Body of pancreas (tissue), 4 donors: ENCODE measurements at regions not wholly inside any gene's neighbourhood (a gene's known extent, or its start where the extent isn't known, plus 50 kb on each side); places are given as distances from the start of the nearest gene placed in this dataset.
"Not testable (repeated sequence)": the region's sequence is repeated elsewhere in the genome, so short reads cannot be mapped to it uniquely, and the experiment has no call there.

Experiments
- ATAC-seq: fragments of 150-250 bp; one replicate; pipeline ENCODE4 v1.9.1; 2016
- DNase-seq, 4 donors: peaks; one replicate each; pipeline ENCODE4 v3.0.0-alpha.2; 2019
- H3K27ac ChIP-seq, 4 donors: fragments of 200-600 bp; sonication (generic); 1 replicate in 3 of 4; 2 replicates in 1 of 4; pipeline versions ENCODE4 v1.5.1 to v1.6.1; 2016 to 2019; ENCODE audit warnings: mild to moderate bottlenecking in 1 of 4, mixed read lengths in 1 of 4, moderate library complexity in 1 of 4
- H3K27me3 ChIP-seq, 2 donors: fragments of 200-600 bp; sonication (generic); one replicate each; pipeline ENCODE4 v1.6.0; 2016; ENCODE audit warnings: mild to moderate bottlenecking in 1 of 2
- H3K36me3 ChIP-seq, 2 donors: fragments of 200-600 bp; sonication (generic); replicated peaks in 1 of 2; 2 replicates each; pipeline ENCODE4 v1.5.1; 2016; ENCODE audit warnings: low read depth in 2 of 2; ENCODE audit not compliant: insufficient read depth in 1 of 2
- H3K4me1 ChIP-seq: fragments of 200-600 bp; sonication (generic); one replicate; pipeline ENCODE4 v1.6.0; 2016
- H3K4me3 ChIP-seq, 2 donors: fragments of 200-600 bp; sonication (generic); 1 replicate in 1 of 2; 2 replicates in 1 of 2; pipeline ENCODE4 v1.5.1; 2016 to 2019
- H3K9me3 ChIP-seq, 3 donors: fragments of 200-600 bp; sonication (generic); 1 replicate in 2 of 3; 2 replicates in 1 of 3; pipeline ENCODE4 v1.5.1; 2016
- CTCF ChIP-seq, 7 experiments: fragments of 450-650 bp in 4 of 7; fragments of 200-600 bp in 3 of 7; sonication (generic) in 3 of 7; IDR thresholded peaks; one replicate each; pipeline ENCODE4 v1.5.1; 2016 to 2019; ENCODE audit warnings: antibody characterized with exemption in 7 of 7
- POLR2A ChIP-seq, 3 donors: fragments of 450-650 bp; IDR thresholded peaks; one replicate each; pipeline ENCODE4 v1.6.1; 2016; ENCODE audit warnings: antibody characterized with exemption in 3 of 3, mild to moderate bottlenecking in 2 of 3
- WGBS, 2 donors: methylation state at CpG; one replicate each; pipeline ENCODE4 v1.1.5; 2017; 5-methylcytosine and 5-hydroxymethylcytosine counted together
- intact Hi-C: fragments of 100-400 bp; cut with DNase I; formaldehyde crosslinking; loops from one replicate; pipeline ENCODE4 v1.15.1; 2023

GRCh38 chr14:98914942-98915341 is 357.1 kb downstream of the BCL11B start:
- no peaks in the 10 kb centered on the region for H3K27me3 ChIP-seq
- no peak overlapping the region for H3K27ac ChIP-seq
- H3K4me3 ChIP-seq = no peak overlapping the region
- WGBS, 2 donors = 20 to 36% methylated on average over 4 of the region's 4 CpGs
- peaks cover 11% of the 10 kb centered on the region for H3K4me1 ChIP-seq
- H3K36me3 ChIP-seq = no peaks in the 10 kb centered on the region
- no peak for ATAC-seq
- intact Hi-C loops = no loop called here
- H3K9me3 ChIP-seq = no peaks in the 10 kb centered on the region
- TF ChIP-seq CTCF (IDR thresholded peaks at IDR 0.05) (no peak), POLR2A (IDR thresholded peaks at IDR 0.05) (no peak)
- no peak for DNase-seq

- H3K4me3 ChIP-seq = no peak overlapping the region
- no peaks in the 10 kb centered on the region for H3K9me3 ChIP-seq
- intact Hi-C loops = no loop called here
- no peaks in the 10 kb centered on the region for H3K27me3 ChIP-seq
- TF ChIP-seq POLR2A (IDR thresholded peaks at IDR 0.05) = no peak
- no peak for TF ChIP-seq CTCF (IDR thresholded peaks at IDR 0.05)
- DNase-seq (no peak), ATAC-seq (no peak)
- H3K27ac ChIP-seq = no peak overlapping the region
- H3K36me3 ChIP-seq = no peaks in the 10 kb centered on the region
- peaks cover 11% of the 10 kb centered on the region for H3K4me1 ChIP-seq
- WGBS, 2 donors = 28 to 30% methylated on average over 3 of the region's 3 CpGs
Observed at GRCh38 chr14:98915625-98916024, 356.4 kb downstream of the BCL11B start.

- Histone ChIP-seq H3K27ac (no peak overlapping the region), H3K4me1 (peaks cover 11% of the 10 kb centered on the region), H3K9me3 (no peaks in the 10 kb centered on the region), H3K27me3 (no peaks in the 10 kb centered on the region), H3K36me3 (no peaks in the 10 kb centered on the region), H3K4me3 (no peak overlapping the region)
- WGBS, 2 donors = 56 to 60% methylated on average over 3 to 4 of the region's 4 CpGs
- DNase-seq = no peak
- TF ChIP-seq POLR2A (IDR thresholded peaks at IDR 0.05) (no peak), CTCF (IDR thresholded peaks at IDR 0.05) (no peak)
- intact Hi-C loops = no loop called here
- no peak for ATAC-seq
Observed at GRCh38 chr14:98916036-98916435, 356.0 kb downstream of the BCL11B start.

- Histone ChIP-seq H3K27me3 (no peaks in the 10 kb centered on the region), H3K4me1 (peaks cover 11% of the 10 kb centered on the region), H3K4me3 (no peak overlapping the region), H3K9me3 (no peaks in the 10 kb centered on the region), H3K27ac (no peak overlapping the region), H3K36me3 (no peaks in the 10 kb centered on the region)
- TF ChIP-seq POLR2A (IDR thresholded peaks at IDR 0.05) (no peak), CTCF (IDR thresholded peaks at IDR 0.05) (no peak)
- ATAC-seq (no peak), DNase-seq (no peak)
- intact Hi-C loops = no loop called here
- WGBS, 2 donors = 77 to 81% methylated on average over 1 of the region's 1 CpG
Observed at GRCh38 chr14:98916476-98916875, 355.5 kb downstream of the BCL11B start.

GRCh38 chr14:98919434-98919833 is 352.6 kb downstream of the BCL11B start:
- no peaks in the 10 kb centered on the region for H3K27me3 ChIP-seq
- TF ChIP-seq POLR2A (IDR thresholded peaks at IDR 0.05) (no peak), CTCF (IDR thresholded peaks at IDR 0.05) (no peak)
- intact Hi-C loops = no loop called here
- no peak for ATAC-seq
- H3K4me3 ChIP-seq = no peak overlapping the region
- H3K4me1 ChIP-seq = peaks cover 11% of the 10 kb centered on the region
- no peaks in the 10 kb centered on the region for H3K36me3 ChIP-seq
- H3K9me3 ChIP-seq = no peaks in the 10 kb centered on the region
- peak in 1 of 4 donors; percentile 3 for DNase-seq
- 41 to 45% methylated on average over 2 of the region's 2 CpGs for WGBS, 2 donors
- no peak overlapping the region for H3K27ac ChIP-seq

GRCh38 chr14:98921306-98921705 is 350.7 kb downstream of the BCL11B start:
- H3K9me3 ChIP-seq, intact Hi-C loops, H3K36me3 ChIP-seq, H3K27me3 ChIP-seq, H3K4me3 ChIP-seq, H3K4me1 ChIP-seq, ATAC-seq, H3K27ac ChIP-seq, DNase-seq: not testable (repeated sequence)
- WGBS, 2 donors = 82 to 94% methylated on average over 3 of the region's 3 CpGs
